ENCODE measurements at regions not wholly inside any gene's neighbourhood (a gene's known extent, or its start where the extent isn't known, plus 50 kb on each side); places are given as distances from the start of the nearest gene placed in this dataset.

- H3K4me2 ChIP-seq (ENCODE audit: low read length), result no peak overlapping the region
- peaks cover 10% of the 10 kb centered on the region for H3K4me1 ChIP-seq (ENCODE audit: low read length)
- no peaks in the 10 kb centered on the region for H3K36me3 ChIP-seq (replicated peaks; ENCODE audit: low read depth, low read length)
- TF ChIP-seq, protein P1, sequence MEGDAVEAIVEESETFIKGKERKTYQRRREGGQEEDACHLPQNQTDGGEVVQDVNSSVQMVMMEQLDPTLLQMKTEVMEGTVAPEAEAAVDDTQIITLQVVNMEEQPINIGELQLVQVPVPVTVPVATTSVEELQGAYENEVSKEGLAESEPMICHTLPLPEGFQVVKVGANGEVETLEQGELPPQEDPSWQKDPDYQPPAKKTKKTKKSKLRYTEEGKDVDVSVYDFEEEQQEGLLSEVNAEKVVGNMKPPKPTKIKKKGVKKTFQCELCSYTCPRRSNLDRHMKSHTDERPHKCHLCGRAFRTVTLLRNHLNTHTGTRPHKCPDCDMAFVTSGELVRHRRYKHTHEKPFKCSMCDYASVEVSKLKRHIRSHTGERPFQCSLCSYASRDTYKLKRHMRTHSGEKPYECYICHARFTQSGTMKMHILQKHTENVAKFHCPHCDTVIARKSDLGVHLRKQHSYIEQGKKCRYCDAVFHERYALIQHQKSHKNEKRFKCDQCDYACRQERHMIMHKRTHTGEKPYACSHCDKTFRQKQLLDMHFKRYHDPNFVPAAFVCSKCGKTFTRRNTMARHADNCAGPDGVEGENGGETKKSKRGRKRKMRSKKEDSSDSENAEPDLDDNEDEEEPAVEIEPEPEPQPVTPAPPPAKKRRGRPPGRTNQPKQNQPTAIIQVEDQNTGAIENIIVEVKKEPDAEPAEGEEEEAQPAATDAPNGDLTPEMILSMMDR (IDR thresholded peaks at IDR 0.05; ENCODE audit: low read depth, low read length), result no peak; the same call in 1 of the 2 replicates
- no peak for TF ChIP-seq EZH2phosphoT487 (IDR thresholded peaks at IDR 0.05; ENCODE audit: low read depth)
- H3K79me2 ChIP-seq (ENCODE audit: low read length), result no peaks in the 10 kb centered on the region
- H3K27ac ChIP-seq (ENCODE audit: low read length), result no peak overlapping the region
- H2AFZ ChIP-seq (ENCODE audit: low read depth, low read length), result no peak overlapping the region
- 0 out of 2 replicates have a peak, but pooled peaks cover 5% of the 10 kb centered on the region for H3K27me3 ChIP-seq (ENCODE audit: low read depth, low read length)
- H3K9me3 ChIP-seq (ENCODE audit: insufficient read depth, low read length), result no peaks in the 10 kb centered on the region
- no peak overlapping the region for H3K9ac ChIP-seq (ENCODE audit: low read length)
- H3K4me3 ChIP-seq (ENCODE audit: low read length), result no peak overlapping the region
- no peaks in the 10 kb centered on the region for H4K20me1 ChIP-seq (ENCODE audit: insufficient read depth, low read length)
Measured at GRCh38 chr2:196535742-196536141, 103.8 kb upstream of the CCDC150 start.

DNA sequence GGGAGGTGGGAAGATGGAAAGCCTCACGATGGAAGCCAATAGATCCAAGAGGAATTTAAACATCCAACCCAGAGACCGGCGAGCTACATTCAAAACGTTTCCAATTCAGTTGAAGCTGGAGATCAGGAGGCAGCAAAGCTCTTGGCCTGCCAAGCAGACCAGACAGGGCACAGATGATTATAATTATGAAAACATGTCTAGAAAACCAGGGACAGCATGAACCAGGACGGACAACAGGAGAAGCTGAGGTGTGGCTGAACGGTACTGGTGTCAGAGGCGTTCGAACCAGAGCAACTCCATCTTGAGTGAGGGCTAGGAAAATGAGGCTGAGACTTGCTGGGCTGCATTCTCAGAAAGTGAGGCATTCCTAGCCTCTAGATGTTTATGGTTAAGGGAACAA is 102.2 kb upstream of the CCDC150 start:
- Histone ChIP-seq H3K36me3 (replicated peaks; ENCODE audit: low read depth, low read length) (no peaks in the 10 kb centered on the region), H3K4me1 (ENCODE audit: low read length) (no peaks in the 10 kb centered on the region), H3K4me2 (ENCODE audit: low read length) (no peak overlapping the region), H3K27ac (ENCODE audit: low read length) (no peak overlapping the region), H3K9ac (ENCODE audit: low read length) (no peak overlapping the region), H4K20me1 (ENCODE audit: insufficient read depth, low read length) (no peaks in the 10 kb centered on the region), H3K79me2 (ENCODE audit: low read length) (no peaks in the 10 kb centered on the region), H3K27me3 (ENCODE audit: low read depth, low read length) (0 out of 2 replicates have a peak, but pooled peaks cover 5% of the 10 kb centered on the region), H2AFZ (ENCODE audit: low read depth, low read length) (no peak overlapping the region), H3K9me3 (ENCODE audit: insufficient read depth, low read length) (no peaks in the 10 kb centered on the region), H3K4me3 (ENCODE audit: low read length) (no peak overlapping the region)
- TF ChIP-seq EZH2phosphoT487 (IDR thresholded peaks at IDR 0.05; ENCODE audit: low read depth), result no peak
- TF ChIP-seq, protein P1 (IDR thresholded peaks at IDR 0.05; ENCODE audit: low read depth, low read length), result no peak

DNA sequence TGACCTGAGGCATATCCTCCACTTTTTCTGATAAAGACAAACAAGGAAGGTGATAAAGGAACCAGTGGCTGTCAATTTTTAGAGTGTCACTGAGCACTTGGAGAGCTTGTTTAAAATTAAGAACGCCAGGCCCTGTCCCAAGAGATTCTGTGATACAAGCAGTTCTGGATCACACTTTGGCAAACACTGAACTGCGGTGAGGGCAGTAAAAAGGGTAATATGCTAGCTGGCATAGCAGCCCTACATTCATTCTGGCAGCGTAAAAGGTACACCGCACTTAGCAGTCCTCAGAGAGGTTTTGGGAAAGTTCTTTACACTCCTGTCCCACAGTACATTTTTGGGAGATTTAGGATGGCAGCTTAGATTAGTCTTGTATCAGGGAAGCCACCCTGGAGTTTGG is 101.3 kb upstream of the CCDC150 start:
- no peak overlapping the region for H2AFZ ChIP-seq (ENCODE audit: low read depth, low read length)
- TF ChIP-seq, protein P1 (IDR thresholded peaks at IDR 0.05; ENCODE audit: low read depth, low read length), result no peak
- TF ChIP-seq EZH2phosphoT487 (IDR thresholded peaks at IDR 0.05; ENCODE audit: low read depth), result no peak
- no peak overlapping the region for H3K4me2 ChIP-seq (ENCODE audit: low read length)
- H3K9me3 ChIP-seq (ENCODE audit: insufficient read depth, low read length), result no peaks in the 10 kb centered on the region
- H3K9ac ChIP-seq (ENCODE audit: low read length), result no peak overlapping the region
- H3K27ac ChIP-seq (ENCODE audit: low read length), result no peak overlapping the region
- H3K79me2 ChIP-seq (ENCODE audit: low read length), result no peaks in the 10 kb centered on the region
- no peak overlapping the region for H3K4me3 ChIP-seq (ENCODE audit: low read length)
- H4K20me1 ChIP-seq (ENCODE audit: insufficient read depth, low read length), result no peaks in the 10 kb centered on the region
- no peaks in the 10 kb centered on the region for H3K4me1 ChIP-seq (ENCODE audit: low read length)
- 0 out of 2 replicates have a peak, but pooled peaks cover 5% of the 10 kb centered on the region for H3K27me3 ChIP-seq (ENCODE audit: low read depth, low read length)
- no peaks in the 10 kb centered on the region for H3K36me3 ChIP-seq (replicated peaks; ENCODE audit: low read depth, low read length)

- H3K4me1 ChIP-seq (ENCODE audit: low read length), result no peaks in the 10 kb centered on the region
- no peaks in the 10 kb centered on the region for H3K36me3 ChIP-seq (replicated peaks; ENCODE audit: low read depth, low read length)
- H3K9me3 ChIP-seq (ENCODE audit: insufficient read depth, low read length), result no peaks in the 10 kb centered on the region
- H4K20me1 ChIP-seq (ENCODE audit: insufficient read depth, low read length), result no peaks in the 10 kb centered on the region
- H3K4me2 ChIP-seq (ENCODE audit: low read length), result no peak overlapping the region
- H3K79me2 ChIP-seq (ENCODE audit: low read length), result no peaks in the 10 kb centered on the region
- H3K9ac ChIP-seq (ENCODE audit: low read length), result no peak overlapping the region
- no peak overlapping the region for H2AFZ ChIP-seq (ENCODE audit: low read depth, low read length)
- no peak overlapping the region for H3K4me3 ChIP-seq (ENCODE audit: low read length)
- 0 out of 2 replicates have a peak, but pooled peaks cover 5% of the 10 kb centered on the region for H3K27me3 ChIP-seq (ENCODE audit: low read depth, low read length)
- H3K27ac ChIP-seq (ENCODE audit: low read length), result no peak overlapping the region
- TF ChIP-seq, protein P1 (IDR thresholded peaks at IDR 0.05; ENCODE audit: low read depth, low read length), result no peak
- TF ChIP-seq EZH2phosphoT487 (IDR thresholded peaks at IDR 0.05; ENCODE audit: low read depth), result no peak
Measured at GRCh38 chr2:196538646-196539045, 100.9 kb upstream of the CCDC150 start.

All from OCI-LY3 (cell line).